ENCODE measurements at regions not wholly inside any gene's neighbourhood (a gene's known extent, or its start where the extent isn't known, plus 50 kb on each side); places are given as distances from the start of the nearest gene placed in this dataset.

DNA sequence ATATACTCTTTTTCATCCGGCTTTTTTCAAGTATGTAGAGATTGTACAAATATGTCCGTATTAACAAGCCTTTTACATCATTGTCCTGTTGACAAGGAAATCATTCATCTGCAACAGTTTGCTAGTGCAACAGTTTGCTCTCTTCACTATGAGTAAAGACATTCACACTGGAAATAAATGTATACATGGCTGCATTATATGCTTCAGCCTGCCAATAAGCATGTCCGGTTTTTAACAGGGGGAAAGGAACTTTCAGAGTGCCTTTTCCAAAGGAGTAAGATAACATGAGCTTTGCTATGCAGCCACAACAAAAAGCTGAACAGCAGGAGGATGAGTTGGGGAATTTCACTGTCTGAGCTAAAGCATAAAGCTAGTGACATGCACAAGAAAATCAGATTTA, 99.4 kb upstream of the ADTRP start:
- TF ChIP-seq, protein P1, sequence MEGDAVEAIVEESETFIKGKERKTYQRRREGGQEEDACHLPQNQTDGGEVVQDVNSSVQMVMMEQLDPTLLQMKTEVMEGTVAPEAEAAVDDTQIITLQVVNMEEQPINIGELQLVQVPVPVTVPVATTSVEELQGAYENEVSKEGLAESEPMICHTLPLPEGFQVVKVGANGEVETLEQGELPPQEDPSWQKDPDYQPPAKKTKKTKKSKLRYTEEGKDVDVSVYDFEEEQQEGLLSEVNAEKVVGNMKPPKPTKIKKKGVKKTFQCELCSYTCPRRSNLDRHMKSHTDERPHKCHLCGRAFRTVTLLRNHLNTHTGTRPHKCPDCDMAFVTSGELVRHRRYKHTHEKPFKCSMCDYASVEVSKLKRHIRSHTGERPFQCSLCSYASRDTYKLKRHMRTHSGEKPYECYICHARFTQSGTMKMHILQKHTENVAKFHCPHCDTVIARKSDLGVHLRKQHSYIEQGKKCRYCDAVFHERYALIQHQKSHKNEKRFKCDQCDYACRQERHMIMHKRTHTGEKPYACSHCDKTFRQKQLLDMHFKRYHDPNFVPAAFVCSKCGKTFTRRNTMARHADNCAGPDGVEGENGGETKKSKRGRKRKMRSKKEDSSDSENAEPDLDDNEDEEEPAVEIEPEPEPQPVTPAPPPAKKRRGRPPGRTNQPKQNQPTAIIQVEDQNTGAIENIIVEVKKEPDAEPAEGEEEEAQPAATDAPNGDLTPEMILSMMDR (IDR thresholded peaks at IDR 0.05; ENCODE audit: insufficient read depth, low read depth, low read length), result no peak
- no peak for DNase-seq (ENCODE audit: low read depth)
- H3K4me3 ChIP-seq (ENCODE audit: low read depth, low read length), result no peak overlapping the region

DNA sequence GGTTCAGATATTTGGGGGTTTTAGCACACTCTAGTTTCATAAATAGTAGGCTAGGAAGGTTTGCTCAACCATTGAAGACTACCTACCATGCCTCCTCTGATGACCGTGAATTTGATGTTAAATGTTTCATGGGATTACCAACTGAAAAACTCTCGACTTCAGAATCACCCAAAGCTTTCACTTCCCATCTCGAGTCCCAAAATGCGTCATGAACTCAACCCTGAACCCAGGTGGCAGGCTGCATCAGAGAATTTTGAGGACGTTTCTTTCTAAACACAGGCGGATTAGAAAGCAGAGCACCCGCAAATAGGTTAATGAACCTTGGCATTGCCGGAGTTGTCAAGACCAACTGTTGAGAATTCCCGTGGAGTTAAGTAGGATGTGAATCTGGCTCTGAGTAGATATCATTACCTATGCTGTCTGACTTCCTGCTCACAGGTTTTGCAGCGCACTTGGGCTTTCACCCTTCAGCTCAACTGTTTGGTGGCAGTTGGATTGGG, 98.4 kb upstream of the ADTRP start:
- TF ChIP-seq, protein P1 (IDR thresholded peaks at IDR 0.05; ENCODE audit: insufficient read depth, low read depth, low read length), result no peak
- no peak overlapping the region for H3K4me3 ChIP-seq (ENCODE audit: low read depth, low read length)
- DNase-seq (ENCODE audit: low read depth), result no peak

DNA sequence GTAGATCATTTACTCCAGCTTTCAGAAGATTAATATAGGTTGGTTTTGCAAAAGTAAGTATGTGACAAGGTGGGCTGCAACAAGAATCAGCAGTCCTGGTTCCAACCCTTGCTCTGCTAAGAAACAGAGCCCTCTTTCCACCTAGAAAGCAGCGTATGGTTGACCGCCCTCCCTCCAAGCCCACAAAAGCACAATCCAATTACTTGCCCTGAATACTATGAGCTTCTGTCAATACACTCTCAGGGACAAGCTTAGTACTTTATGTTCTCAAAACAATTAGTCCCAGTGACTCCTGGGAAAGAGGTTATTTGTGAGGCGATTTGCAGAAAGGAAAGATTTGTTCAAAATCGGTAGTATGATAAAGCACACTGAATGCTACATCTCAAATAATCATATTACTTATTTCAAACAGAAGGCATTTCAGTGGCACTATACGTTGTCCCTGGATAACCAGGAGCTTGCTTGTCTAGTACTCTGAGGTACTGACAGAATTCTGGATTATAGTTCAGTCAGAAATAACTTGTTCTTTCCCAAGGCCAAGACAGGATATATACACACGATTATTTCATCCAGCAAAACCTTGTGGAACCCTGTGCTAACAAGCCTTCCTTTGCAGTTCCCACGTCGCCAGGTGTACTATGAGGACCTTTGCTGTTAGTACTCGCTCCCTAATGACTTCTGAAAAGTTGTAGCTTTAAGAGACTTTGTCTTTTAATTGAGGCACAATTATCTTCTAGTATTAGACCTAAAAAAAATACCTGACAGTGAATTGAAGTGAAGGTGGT, 96.9 kb upstream of the ADTRP start:
- no peak overlapping the region for H3K4me3 ChIP-seq (ENCODE audit: low read depth, low read length)
- TF ChIP-seq, protein P1 (IDR thresholded peaks at IDR 0.05; ENCODE audit: insufficient read depth, low read depth, low read length), result no peak
- no peak for DNase-seq (ENCODE audit: low read depth)

DNA sequence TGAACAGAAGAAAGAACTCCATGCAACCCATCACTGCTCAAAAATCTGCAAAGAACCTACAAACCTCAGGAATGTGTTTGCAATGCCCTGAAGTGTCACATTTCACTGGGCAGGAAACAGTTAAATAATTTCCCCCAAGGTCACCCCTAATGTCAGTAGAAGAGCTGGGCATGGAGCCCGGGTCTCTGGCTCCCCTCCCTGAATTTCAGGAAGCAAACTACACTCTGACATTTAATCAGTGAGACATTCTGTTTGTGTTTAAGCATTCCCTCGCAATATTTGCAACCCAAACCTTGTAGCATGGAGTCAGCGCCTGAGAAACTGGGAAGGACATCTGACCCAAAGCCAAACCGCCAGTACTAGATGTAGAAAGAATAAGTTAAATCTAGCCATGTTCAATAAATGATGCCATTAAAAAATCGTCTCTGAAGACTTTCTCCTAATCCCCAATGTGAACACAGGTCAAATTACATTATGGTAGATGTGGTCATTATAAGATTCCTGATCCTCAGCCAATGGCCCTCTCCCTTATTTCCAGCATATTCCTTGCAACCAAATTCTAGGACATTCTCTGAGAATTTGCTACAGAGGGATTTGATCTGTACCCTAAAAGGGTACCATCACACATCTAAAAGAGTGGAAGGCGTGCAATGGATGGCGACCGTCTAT, 91.2 kb upstream of the ADTRP start:
- TF ChIP-seq, protein P1 (IDR thresholded peaks at IDR 0.05; ENCODE audit: insufficient read depth, low read depth, low read length), result no peak
- DNase-seq (ENCODE audit: low read depth), result peak; percentile 17
- H3K4me3 ChIP-seq (ENCODE audit: low read depth, low read length), result no peak overlapping the region

DNA sequence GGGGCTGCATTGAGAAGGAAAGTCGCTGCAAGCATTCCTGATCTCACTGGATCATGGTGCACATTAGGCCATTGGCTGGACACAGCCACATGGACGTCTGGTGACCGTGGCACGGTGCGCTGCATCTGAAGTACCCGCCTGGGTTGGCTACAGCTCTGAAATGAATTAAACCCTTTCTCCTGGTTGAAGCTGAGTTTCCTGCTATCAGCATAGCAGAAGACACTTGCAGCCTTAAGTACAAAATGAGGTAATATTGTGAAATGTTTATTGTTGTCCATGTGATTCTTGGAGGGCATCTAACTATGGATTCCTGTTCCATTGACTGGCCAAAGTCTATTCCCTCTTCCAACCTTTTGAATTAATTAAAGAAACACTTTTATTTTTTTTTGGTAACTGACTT, 89.8 kb upstream of the ADTRP start:
- TF ChIP-seq, protein P1 (IDR thresholded peaks at IDR 0.05; ENCODE audit: insufficient read depth, low read depth, low read length), result no peak
- DNase-seq (ENCODE audit: low read depth), result no peak
- H3K4me3 ChIP-seq (ENCODE audit: low read depth, low read length), result no peak overlapping the region

DNA sequence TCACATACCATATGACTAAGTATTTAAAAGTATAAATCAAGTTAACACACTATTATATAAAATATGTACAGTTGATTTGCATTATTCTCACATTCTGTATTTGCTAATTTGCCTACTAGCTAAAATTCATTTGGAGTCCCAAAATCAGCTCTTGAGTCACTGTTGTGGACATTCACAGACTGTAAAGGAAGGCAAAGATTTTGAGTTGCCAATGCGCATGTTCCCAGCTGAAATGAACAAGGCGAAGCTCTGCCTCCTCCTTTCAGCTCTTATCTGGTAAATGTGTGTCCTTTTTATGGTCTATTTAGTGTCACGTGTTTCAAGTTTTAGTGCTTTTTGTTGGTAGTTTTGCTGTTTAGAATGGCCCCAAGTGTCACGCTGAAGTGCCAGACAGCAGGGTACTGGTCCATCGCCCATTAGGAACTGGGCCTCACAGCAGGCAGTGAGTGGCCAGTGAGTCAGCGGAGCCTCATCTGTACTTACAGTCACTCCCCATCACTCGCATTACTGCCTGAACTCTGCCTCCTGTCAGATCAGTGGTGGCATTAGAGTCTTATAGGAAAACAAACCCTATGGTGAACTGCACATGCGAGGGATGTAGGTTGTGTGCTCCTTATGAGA, 87.2 kb upstream of the ADTRP start:
- no peak for DNase-seq (ENCODE audit: low read depth)
- H3K4me3 ChIP-seq (ENCODE audit: low read depth, low read length), result no peak overlapping the region
- TF ChIP-seq, protein P1 (IDR thresholded peaks at IDR 0.05; ENCODE audit: insufficient read depth, low read depth, low read length), result no peak
